HCT116 (cell line): ENCODE measurements at regions not wholly inside any gene's neighbourhood (a gene's known extent, or its start where the extent isn't known, plus 50 kb on each side); places are given as distances from the start of the nearest gene placed in this dataset.
"Not testable (repeated sequence)": the region's sequence is repeated elsewhere in the genome, so short reads cannot be mapped to it uniquely, and the experiment has no call there.

Source experiments
- ATAC-seq: fragments of 200-7000 bp; cut with Tn5 transposase; 2 replicates; pipeline ENCODE4 v1.9.1; 2020; ENCODE audit warnings: mild to moderate bottlenecking, moderate library complexity
- BruUV-seq: library from RNA; stranded (reverse); fragments of 400-500 nt; replicated peaks from 2 replicates; lab custom pipeline; 2021; lab: Mats Ljungman, UMichigan
- CTCF ChIA-PET: fragments of 300-600 bp; sonication (Branson Sonifier 250); formaldehyde crosslinking; loops from one replicate; lab custom pipeline; 2021; ENCODE audit warnings: antibody characterized with exemption; lab: Charles Lee
- POLR2A ChIA-PET: fragments of 300-600, 350-600 bp; sonication (Branson Sonifier 250); formaldehyde crosslinking; loops from one replicate; lab custom pipeline; 2021; ENCODE audit warnings: antibody characterized with exemption; lab: Charles Lee
- RAD21 ChIA-PET, 2 experiments: fragments of 300-600 bp; sonication (Branson Sonifier 250); formaldehyde crosslinking; loops; one replicate each; lab custom pipeline; 2023; ENCODE audit warnings: low total read pairs in 2 of 2; ENCODE audit not compliant: uncharacterized antibody in 2 of 2, unreplicated experiment in 2 of 2, low non-redundant PET in 1 of 2; lab: Charles Lee
- DNase-seq: peaks from one replicate; pipeline ENCODE4 v3.0.0-alpha.2; 2010; ENCODE audit warnings: low read depth, low spot score
- H2AFZ ChIP-seq: fragments of 200-600 bp; shearing (Covaris generic), sonication (generic); 2 replicates; pipeline ENCODE4 v1.6.1; 2017; ENCODE audit warnings: low read depth, mixed run types, mixed read lengths, antibody characterized with exemption, low read length; ENCODE audit not compliant: poor library complexity, severe bottlenecking
- H3K27ac ChIP-seq: 2 replicates; pipeline ENCODE4 v1.5.1; 2012; ENCODE audit warnings: low read depth, low read length
- H3K27me3 ChIP-seq: fragments of 200-600 bp; sonication (generic); 2 replicates; pipeline ENCODE4 v1.6.1; 2016; ENCODE audit warnings: mixed run types, low read length, mixed read lengths; ENCODE audit not compliant: insufficient read depth
- H3K36me3 ChIP-seq, 2 experiments: fragments of 200-500 bp in 1 of 2; fragments of 200-600 bp in 1 of 2; sonication (Bioruptor generic) in 1 of 2; sonication (generic) in 1 of 2; 2 replicates each; pipeline versions ENCODE4 v1.5.1 to v1.6.1; 2014 to 2016; ENCODE audit warnings: low read length in 2 of 2, inconsistent platforms in 1 of 2, mixed read lengths in 1 of 2, mixed run types in 1 of 2; ENCODE audit not compliant: insufficient read depth in 2 of 2, control insufficient read depth in 1 of 2
- H3K4me1 ChIP-seq, 2 experiments: fragments of 200-600 bp in 1 of 2; sonication (generic) in 1 of 2; 2 replicates each; pipeline versions ENCODE4 v1.5.1 to v1.6.1; 2012 to 2017; ENCODE audit warnings: low read length in 2 of 2, inconsistent platforms in 1 of 2, mild to moderate bottlenecking in 1 of 2, mixed read lengths in 1 of 2, mixed run types in 1 of 2, moderate library complexity in 1 of 2; ENCODE audit not compliant: insufficient read depth in 2 of 2, control insufficient read depth in 1 of 2
- H3K4me2 ChIP-seq: fragments of 200-600 bp; sonication (generic); 2 replicates; pipeline ENCODE4 v1.6.1; 2017; ENCODE audit warnings: mixed run types, low read length, mixed read lengths
- H3K4me3 ChIP-seq, 2 experiments: fragments of 200-600 bp in 1 of 2; sonication (generic) in 1 of 2; replicated peaks in 1 of 2; 2 replicates each; pipeline ENCODE4 v1.5.1; 2011 to 2016; ENCODE audit warnings: low read length in 2 of 2, control low read depth in 1 of 2, low read depth in 1 of 2, mild to moderate bottlenecking in 1 of 2, mixed read lengths in 1 of 2, mixed run types in 1 of 2
- H3K79me2 ChIP-seq: fragments of 200-600 bp; sonication (generic); 2 replicates; pipeline ENCODE4 v1.6.1; 2017; ENCODE audit warnings: mild to moderate bottlenecking, mixed run types, low read length, moderate library complexity, mixed read lengths; ENCODE audit not compliant: insufficient read depth
- H3K9ac ChIP-seq: fragments of 200-600 bp; sonication (generic); 2 replicates; pipeline ENCODE4 v1.6.1; 2016; ENCODE audit warnings: low read length, mixed read lengths
- H3K9me2 ChIP-seq: fragments of 200-600 bp; sonication (generic), shearing (Covaris generic); 2 replicates; pipeline ENCODE4 v1.6.1; 2017; ENCODE audit warnings: mixed run types, mild to moderate bottlenecking, moderate library complexity; ENCODE audit not compliant: insufficient read depth
- H3K9me3 ChIP-seq, 2 experiments: fragments of 200-500 bp in 1 of 2; fragments of 200-600 bp in 1 of 2; sonication (Bioruptor generic) in 1 of 2; sonication (generic) in 1 of 2; 2 replicates each; pipeline ENCODE4 v1.6.1; 2014 to 2017; ENCODE audit warnings: low read length in 2 of 2, mixed read lengths in 2 of 2, inconsistent platforms in 1 of 2, low read depth in 1 of 2, mild to moderate bottlenecking in 1 of 2, mixed run types in 1 of 2, moderate library complexity in 1 of 2; ENCODE audit not compliant: control insufficient read depth in 1 of 2, insufficient read depth in 1 of 2
- H4K20me1 ChIP-seq: fragments of 200-600 bp; sonication (generic), shearing (Covaris generic); 2 replicates; pipeline ENCODE4 v1.6.1; 2017; ENCODE audit warnings: mixed run types, mild to moderate bottlenecking, moderate library complexity; ENCODE audit not compliant: insufficient read depth
- CBX3 ChIP-seq: IDR thresholded peaks from 2 replicates; pipeline ENCODE4 v1.6.1; 2012; ENCODE audit warnings: low read depth
- CEBPB ChIP-seq: IDR thresholded peaks from 2 replicates; pipeline ENCODE4 v1.6.1; 2012; ENCODE audit warnings: low read depth
- EGR1 ChIP-seq: IDR thresholded peaks from 2 replicates; pipeline ENCODE4 v1.6.1; 2012; ENCODE audit warnings: low read depth
- EZH2 ChIP-seq: fragments of 200-600 bp; sonication (generic); IDR thresholded peaks from 2 replicates; pipeline ENCODE4 v1.6.1; 2017; ENCODE audit warnings: antibody characterized with exemption, mixed run types
- FOSL1 ChIP-seq: IDR thresholded peaks from 2 replicates; pipeline ENCODE4 v1.6.1; 2012; ENCODE audit warnings: low read depth
- JUND ChIP-seq: IDR thresholded peaks from 2 replicates; pipeline ENCODE4 v1.6.1; 2012
- POLR2AphosphoS5 ChIP-seq: IDR thresholded peaks from 2 replicates; pipeline ENCODE4 v1.6.1; 2011; ENCODE audit warnings: mild to moderate bottlenecking, low read depth, low read length, moderate library complexity
- RAD21 ChIP-seq: IDR thresholded peaks from 2 replicates; pipeline ENCODE4 v1.6.1; 2012; ENCODE audit warnings: low read depth, mild to moderate bottlenecking
- SIN3A ChIP-seq: IDR thresholded peaks from 2 replicates; pipeline ENCODE4 v1.6.1; 2012; ENCODE audit warnings: low read depth
- TCF7L2 ChIP-seq: IDR thresholded peaks from 2 replicates; pipeline ENCODE4 v1.7.0; 2011; ENCODE audit warnings: borderline replicate concordance, inconsistent platforms; ENCODE audit not compliant: insufficient read depth, insufficient read length; ENCODE audit errors: extremely low read depth
- intact Hi-C: fragments of 100-400 bp; cut with micrococcal nuclease; formaldehyde crosslinking; loops from 2 replicates; pipeline ENCODE4 v1.10.0; 2022

DNA sequence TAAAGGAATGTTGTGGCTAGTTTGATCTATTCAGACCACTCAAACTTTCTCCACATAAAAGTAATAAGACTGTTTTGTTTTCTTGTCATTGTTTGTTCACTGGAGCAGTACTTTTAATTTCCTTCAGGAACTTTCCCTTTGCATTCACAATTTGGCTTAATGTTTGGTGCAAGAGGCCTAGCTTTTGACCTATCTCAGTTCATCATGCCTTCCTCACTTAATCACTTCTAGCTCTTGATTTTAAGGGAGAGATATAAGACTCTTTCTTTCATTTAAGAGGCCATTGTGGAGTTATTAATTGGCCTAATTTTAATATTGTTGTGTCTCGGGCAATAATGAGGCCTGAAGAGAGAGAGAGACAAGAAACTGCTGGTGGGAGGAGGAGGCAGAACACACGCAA, 371.7 kb upstream of the DEPDC1 start:
- intact Hi-C loops = no loop called here
- H3K9ac ChIP-seq = no peak overlapping the region
- H3K9me3 ChIP-seq = no peaks in the 10 kb centered on the region
- ChIA-PET RAD21 (no interaction called here), CTCF (no interaction called here)
- no peak overlapping the region for H3K4me3 ChIP-seq
- no peak overlapping the region for H2AFZ ChIP-seq
- DNase-seq = no peak
- no peak overlapping the region for H3K27ac ChIP-seq
- H3K27me3 ChIP-seq = no peaks in the 10 kb centered on the region
- H3K4me2 ChIP-seq = no peak overlapping the region
- no peaks in the 10 kb centered on the region for H4K20me1 ChIP-seq
- no peaks in the 10 kb centered on the region for H3K4me1 ChIP-seq
- no peaks in the 10 kb centered on the region for H3K9me2 ChIP-seq
- no peak for TF ChIP-seq FOSL1
- TF ChIP-seq, all 23 proteins: peak for 0
- POLR2A ChIA-PET = no interaction called here
- ATAC-seq = no peak
- Histone ChIP-seq H3K36me3 (no peaks in the 10 kb centered on the region), H3K79me2 (no peaks in the 10 kb centered on the region)
- no TSS peak for BruUV-seq

DNA sequence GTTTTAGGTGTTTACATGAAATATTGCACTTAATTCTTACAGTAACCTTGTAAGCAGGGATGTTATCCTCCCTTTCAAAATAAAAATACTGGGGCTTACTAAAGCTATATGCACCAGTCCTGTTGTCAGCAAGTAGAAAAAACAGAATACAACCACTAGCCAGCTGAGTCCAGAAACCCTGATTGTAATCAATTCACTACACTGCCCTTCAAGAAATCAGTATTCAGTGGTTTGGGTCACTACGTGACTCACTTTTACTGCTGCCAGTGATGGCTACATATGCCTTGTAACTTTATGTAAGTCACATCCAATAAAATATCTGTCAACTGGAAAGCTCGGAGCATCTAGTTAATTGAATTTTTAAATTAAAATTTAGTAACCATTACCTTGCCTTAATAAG, 376.3 kb upstream of the DEPDC1 start:
- no peaks in the 10 kb centered on the region for H3K4me1 ChIP-seq
- no peaks in the 10 kb centered on the region for H3K9me3 ChIP-seq
- no peaks in the 10 kb centered on the region for H4K20me1 ChIP-seq
- H3K79me2 ChIP-seq = no peaks in the 10 kb centered on the region
- intact Hi-C loops = no loop called here
- no peak for DNase-seq
- H3K4me2 ChIP-seq = no peak overlapping the region
- no peak overlapping the region for H3K27ac ChIP-seq
- H3K36me3 ChIP-seq = no peaks in the 10 kb centered on the region
- H2AFZ ChIP-seq = no peak overlapping the region
- no TSS peak for BruUV-seq
- H3K9me2 ChIP-seq = no peaks in the 10 kb centered on the region
- CTCF ChIA-PET = no interaction called here
- no peak overlapping the region for H3K9ac ChIP-seq
- no peak overlapping the region for H3K4me3 ChIP-seq
- POLR2A ChIA-PET = no interaction called here
- H3K27me3 ChIP-seq = no peaks in the 10 kb centered on the region
- RAD21 ChIA-PET = no interaction called here
- TF ChIP-seq TCF7L2 (no peak), CBX3 (no peak), CEBPB (no peak), SIN3A (no peak), JUND (no peak), POLR2AphosphoS5 (no peak), EGR1 (no peak), EZH2 (no peak), RAD21 (no peak)
- no peak for ATAC-seq

DNA sequence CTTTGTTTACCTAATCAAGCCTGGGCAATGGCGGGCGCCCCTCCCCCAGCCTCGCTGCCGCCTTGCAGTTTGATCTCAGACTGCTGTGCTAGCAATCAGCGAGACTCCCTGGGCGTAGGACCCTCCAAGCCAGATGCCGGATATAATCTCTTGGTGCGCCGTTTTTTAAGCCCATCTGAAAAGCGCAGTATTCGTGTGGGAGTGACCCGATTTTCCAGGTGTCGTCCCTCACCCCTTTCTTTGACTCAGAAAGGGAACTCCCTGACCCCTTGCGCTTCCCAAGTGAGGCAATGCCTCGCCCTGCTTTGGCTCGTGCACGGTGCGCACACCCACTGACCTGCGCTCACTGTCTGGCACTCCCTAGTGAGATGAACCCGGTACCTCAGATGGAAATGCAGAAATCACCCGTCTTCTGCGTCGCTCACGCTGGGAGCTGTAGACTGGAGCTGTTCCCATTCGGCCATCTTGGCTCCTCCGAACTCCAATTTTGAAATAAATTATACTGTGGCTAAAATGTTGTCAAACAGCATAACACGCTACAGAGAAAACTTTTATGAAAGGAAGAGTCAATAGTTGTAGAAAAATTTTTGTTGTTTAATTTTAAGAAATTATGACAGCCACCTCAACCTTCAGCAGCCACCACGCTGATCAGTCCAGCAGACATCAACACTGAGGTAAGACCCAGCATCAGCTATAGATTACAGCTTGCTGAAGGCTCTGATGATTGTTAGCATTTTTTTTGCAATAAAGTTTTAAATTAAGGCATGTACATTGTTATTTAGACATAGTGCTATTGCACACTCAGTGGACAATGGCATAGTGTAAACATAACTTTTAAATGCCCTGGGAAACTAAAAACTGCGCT, 384.7 kb upstream of the DEPDC1 start:
- H3K27ac ChIP-seq, CTCF ChIA-PET, RAD21 ChIA-PET, DNase-seq, intact Hi-C loops, H3K9me3 ChIP-seq, BruUV-seq, H3K9ac ChIP-seq, POLR2A ChIA-PET, H3K79me2 ChIP-seq, H3K4me1 ChIP-seq, ATAC-seq, H3K4me3 ChIP-seq, H4K20me1 ChIP-seq, H3K4me2 ChIP-seq, H3K36me3 ChIP-seq, H3K9me2 ChIP-seq, H2AFZ ChIP-seq: not testable (repeated sequence)
- peaks cover 21% of the 10 kb centered on the region for H3K27me3 ChIP-seq
